HG02571 (cell line): ENCODE measurements at regions not wholly inside any gene's neighbourhood (a gene's known extent, or its start where the extent isn't known, plus 50 kb on each side); places are given as distances from the start of the nearest gene placed in this dataset.
"Not testable (repeated sequence)": the region's sequence is repeated elsewhere in the genome, so short reads cannot be mapped to it uniquely, and the experiment has no call there.

Experiments
- ATAC-seq: cut with Tn5 transposase; IDR thresholded peaks from one replicate; pipeline ENCODE4 v1.9.1; 2021; ENCODE audit warnings: mild to moderate bottlenecking, moderate library complexity; ENCODE audit not compliant: unreplicated experiment

DNA sequence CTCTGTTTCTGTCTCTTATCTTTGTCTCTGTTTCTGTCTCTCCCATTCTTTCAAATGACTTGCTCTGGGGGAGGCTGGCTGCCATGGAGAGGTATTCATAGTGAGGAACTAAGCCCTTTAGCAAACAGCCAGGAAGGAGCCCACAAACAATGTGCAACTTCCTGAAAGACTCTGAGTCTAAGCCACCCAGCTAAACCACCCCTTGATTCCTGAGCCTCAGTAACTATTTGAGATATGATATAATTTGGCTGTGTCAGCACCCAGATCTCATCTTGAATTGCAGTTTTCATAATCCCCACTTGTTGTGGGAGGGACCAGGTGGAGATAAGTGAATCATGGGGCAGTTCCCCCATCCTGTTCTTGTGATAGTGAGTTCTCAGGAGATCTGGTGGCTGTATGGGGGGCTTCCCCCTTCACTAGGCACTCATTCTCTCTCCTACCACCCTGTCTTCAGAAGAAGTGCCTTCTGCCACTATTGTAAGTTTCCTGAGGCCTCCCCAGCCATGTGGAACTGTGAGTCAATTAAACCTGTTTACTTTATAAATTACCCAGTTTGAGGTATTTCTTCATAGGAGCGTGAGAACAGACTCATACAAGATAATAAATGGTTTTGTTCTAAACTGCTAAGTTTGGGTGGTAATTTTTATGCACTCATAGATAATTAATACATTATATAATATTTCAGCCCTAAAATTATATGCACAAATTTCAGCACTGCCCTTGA lies 121.2 kb upstream of the FOXP2 start:
- no peak for ATAC-seq

DNA sequence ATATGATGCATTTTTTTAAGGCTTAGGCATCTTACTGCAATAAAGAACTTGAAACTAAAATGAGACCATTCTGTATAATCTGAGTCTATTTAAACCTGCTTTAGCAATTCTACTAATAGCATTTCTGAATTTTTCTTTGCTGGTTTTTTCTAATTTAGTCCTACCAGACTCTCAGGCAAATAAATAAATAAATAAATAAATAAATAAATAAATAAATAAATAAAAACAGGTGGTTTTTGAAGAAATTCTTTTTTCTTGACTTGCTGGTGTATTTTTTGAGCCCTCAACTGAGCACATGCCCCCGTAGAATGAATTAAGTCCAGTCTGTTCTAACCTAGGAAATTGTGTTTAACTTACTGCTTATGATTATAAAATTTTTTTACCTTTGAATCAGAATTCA lies 134.7 kb upstream of the FOXP2 start:
- no peak for ATAC-seq

DNA sequence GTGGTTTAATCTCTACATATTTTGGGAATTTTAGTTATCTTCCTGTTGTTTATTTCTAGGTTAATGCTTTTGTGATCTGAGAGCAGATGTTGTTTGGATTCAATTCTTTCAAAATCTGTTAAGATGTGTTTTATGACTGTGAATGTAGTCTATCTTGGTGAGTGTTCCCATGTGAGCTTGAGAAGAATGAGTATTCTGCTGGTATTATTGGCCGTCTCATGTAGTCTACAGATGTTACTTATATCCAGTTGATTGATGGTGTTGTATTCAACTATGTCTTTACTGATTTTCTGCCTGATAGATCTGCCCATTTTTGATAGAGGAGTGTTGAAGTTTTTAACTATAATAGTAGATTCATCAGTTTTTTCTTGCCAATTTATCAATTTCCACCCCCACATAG lies 141.4 kb upstream of the FOXP2 start:
- no peak for ATAC-seq

DNA sequence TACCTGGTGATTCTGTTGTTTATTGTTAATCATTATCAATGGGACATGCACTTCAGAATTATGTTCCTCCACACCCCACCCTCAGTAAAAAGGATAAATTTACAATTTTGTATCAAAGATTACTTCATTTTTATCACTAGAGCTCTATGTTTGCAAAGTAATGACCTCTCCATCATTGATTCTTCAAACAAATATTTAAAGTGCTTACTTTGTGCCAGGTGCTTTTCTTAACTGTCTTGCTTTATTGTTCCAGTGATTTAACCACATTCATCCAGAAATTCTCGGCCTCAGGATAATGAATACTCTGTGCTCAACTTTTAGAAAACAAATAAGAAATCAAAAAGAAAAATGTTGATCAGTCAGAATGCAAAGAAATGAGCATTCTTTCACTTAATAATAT lies 144.9 kb upstream of the FOXP2 start:
- ATAC-seq: no peak

DNA sequence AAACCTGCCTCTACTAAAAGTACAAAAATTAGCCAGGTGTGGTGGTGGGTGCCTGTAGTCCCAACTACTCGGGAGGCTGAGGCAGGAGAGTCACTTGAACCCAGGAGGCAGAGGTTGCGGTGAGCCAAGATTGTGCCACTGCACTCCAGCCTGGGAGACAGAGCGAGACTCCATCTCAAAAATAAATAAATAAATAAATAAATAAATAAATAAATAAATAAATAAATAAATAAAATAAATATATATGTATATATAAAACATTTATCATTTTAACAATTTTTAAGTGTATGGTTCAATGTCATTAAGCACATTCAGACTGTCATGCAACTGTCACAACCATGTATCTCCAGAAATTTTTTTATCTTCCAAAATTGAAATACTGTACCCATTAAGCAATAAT lies 147.1 kb upstream of the FOXP2 start:
- not testable (repeated sequence) for ATAC-seq

DNA sequence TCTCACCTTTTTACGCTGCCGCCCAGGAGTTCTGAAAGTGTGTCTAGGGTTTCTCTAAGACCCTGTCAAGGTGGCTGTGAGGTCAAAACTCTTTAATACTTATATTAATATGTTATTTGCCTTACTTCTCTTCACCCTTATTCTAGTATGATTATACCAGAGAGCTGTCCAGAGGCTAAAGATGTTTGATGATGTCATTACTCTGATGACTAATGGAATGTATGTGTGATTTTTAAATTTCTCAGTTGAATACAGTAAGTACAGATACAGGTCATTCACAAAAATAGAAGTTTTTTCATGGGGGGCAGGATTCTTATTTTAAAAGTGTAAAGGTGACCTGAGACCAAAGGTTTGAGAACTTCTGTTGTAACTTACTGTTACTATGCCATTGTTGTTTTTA lies 150.6 kb upstream of the FOXP2 start:
- no peak for ATAC-seq

DNA sequence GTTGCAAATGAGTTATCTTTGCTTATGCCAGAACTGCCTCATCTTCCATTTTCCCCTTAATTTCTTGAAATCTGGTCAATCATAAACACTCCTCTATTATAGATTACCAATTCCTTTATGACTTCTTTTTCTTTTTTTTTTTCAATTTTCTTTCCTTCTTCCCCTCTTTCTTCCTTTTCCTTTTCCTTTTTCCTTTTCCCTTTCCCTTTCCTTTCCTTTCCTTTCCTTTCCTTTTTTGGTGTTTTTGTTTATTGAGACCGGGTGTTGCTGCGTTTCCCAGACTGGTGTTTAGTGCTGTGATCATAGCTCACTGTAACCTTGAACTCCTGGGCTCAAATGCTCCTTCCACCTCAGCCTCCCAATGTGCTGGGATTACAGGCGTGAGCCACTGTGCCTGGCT lies 151.4 kb upstream of the FOXP2 start:
- no peak for ATAC-seq

DNA sequence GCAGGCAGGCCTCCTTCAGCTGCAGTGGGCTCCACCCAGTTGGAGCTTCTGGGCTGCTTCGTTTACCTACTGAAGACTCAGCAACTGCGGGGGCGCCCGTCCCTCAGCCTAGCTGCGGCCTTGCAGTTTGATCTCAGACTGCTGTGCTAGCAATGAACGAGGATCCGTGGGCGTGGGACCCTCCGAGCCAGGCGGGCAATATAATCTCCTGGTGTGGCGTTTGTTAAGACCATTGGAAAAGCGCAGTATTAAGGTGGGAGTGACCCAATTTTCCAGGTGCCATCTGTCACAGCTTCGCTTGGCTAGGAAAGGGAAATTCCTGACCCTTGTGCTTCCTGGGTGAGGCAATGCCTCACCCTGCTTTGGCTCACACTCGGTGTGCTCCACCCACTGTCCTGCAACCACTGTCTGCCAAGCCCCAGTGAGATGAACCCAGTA lies 159.2 kb upstream of the FOXP2 start:
- no peak for ATAC-seq

DNA sequence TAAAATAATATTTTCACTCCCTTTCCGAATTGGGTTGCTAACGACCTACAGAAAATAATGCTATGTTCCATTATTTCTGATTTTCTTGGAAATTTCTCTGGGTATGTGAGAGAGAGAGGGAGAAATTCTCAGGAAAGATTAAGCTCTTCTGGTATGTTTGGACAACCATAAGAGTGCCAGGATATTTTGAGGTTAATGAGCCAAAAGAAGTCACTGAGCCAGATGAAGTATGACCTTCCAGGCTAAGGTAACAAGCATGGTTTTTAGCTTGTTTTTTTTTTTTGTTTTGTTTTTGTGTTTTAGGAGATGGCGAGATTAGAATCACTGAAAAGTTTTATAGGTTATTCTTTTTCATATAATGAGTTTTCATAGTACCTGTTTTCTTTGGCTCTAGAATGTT lies 171.0 kb upstream of the FOXP2 start:
- ATAC-seq: no peak

DNA sequence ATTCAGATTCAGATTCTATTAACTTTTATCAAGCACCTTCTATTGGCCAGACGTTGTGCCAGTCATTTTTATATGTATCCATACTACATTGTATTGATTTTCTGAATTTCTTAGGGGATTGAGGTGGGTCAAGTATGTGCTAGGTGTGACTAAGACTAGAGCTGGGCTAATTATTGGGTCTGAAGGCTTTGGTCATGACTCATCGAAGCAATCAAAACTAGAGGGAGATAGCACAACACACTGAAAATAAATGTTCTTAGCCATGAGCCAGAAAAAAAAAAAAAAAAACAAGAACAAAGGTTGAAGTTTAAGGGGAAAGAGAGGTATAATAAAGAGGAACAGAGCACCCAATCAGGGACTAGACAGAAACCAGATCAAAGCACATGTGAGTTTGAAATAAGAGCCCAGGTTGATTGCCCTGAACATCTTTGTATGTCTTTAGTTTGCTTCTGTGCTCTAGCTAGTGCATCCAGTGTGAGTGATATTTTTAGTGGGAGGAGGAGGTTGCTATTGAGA lies 171.6 kb upstream of the FOXP2 start:
- no peak for ATAC-seq

DNA sequence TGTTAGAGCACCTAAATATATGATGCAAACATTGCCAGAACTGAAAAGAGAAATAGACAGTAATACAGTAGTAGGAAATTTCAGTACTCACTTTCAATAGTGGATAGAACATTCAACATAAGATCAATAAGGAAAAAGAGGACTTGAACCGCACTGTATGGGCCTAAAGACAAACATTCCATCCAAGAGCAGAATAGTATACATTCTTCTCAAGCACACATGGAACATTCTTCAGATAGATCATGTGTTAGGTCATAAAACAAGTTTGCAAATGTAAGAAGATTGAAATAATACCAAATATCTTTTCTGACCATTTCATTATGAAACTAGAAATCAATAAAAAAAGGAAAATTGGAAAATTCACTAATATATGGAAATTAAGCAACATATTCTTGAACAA lies 185.4 kb upstream of the FOXP2 start:
- no peak for ATAC-seq

DNA sequence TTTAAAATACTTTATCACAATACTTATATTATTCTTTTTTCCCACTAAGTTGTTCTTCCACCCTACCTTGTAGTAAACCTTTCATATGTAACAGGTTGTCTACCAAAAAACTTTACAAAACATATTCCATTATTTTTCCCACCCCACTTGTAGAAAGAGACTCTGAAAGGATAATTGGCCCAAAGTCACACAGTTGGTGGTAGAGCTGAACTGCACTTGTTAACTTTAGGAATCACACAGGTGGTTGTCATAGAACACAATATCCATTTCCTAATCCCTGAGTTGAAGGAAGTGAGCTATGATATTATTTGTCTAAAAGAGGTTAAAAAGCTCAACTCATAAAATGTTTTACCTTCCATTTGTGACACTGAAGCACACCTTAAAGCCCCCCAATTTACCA lies 188.8 kb upstream of the FOXP2 start:
- no peak for ATAC-seq

DNA sequence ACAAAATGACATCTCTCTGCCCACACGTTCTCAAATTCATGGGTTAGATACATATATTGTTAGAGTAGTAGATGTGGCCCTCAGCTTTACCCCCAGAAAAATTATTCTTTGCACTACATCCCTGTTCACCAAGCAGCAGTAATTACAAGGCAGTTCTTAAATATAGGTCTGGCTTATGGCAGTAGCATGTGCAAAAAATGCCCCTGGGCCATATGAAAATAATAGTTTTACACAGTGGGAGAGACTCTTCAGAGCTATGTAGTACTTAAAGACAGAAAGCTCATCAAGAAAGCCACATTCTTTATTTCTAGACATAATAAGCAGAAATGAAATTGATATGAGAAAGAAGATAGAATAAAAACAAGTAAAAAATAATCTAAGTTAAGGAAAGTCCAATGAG lies 196.3 kb upstream of the FOXP2 start:
- no peak for ATAC-seq

DNA sequence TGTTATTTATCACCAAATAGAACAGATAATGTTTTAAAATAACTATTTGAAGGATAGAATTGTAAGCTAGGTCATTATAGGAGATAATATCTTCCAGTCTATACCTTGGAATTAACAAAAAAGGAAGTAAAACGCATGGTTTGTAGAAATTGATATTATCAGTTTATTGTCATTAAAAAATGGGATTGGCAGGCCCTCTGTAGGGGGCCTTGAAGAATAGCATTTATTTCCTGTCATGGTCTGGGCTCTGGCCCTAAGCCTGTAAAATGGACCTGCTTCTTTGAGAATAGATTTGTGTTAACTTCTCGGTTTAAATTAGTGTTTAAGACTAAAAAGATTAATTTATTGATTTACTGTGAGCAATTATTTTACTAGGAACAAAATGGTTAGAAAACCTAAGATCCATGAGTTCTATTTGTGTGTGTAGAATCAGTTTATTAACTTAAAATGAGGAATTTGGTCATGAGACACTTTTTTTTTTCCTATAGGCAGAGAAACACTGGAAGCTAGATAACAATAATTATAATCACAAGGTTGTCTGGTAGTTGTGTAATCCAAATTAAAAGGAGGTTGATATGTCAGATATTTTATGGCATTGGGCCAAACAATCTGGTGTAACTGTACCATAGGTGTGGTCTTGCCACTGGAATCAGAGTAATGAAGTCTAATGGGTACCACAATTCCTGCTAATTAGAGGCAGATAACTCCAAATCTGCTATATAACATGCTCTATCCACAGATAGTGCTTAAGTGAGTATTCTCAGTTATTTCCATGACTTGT lies 197.4 kb upstream of the FOXP2 start:
- ATAC-seq: no peak

DNA sequence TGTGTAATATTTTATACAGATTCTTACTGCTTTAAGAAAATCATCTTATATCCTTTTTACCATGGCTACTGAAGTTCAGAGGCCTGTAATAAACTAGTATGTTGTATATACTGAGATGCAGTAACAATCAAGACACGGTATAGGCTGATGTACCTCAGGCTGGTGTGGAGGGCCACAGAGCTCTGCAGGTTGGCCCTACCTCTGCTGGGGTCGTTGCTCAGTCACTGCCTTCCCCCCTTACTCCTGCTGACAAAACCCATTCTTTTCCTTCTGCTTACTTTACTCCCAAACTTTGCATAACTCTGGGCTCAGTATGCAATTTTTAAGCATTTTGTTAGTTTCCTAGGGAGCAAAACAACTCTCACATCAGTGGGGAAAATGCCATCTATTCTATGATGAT lies 200.1 kb upstream of the FOXP2 start:
- ATAC-seq: no peak

DNA sequence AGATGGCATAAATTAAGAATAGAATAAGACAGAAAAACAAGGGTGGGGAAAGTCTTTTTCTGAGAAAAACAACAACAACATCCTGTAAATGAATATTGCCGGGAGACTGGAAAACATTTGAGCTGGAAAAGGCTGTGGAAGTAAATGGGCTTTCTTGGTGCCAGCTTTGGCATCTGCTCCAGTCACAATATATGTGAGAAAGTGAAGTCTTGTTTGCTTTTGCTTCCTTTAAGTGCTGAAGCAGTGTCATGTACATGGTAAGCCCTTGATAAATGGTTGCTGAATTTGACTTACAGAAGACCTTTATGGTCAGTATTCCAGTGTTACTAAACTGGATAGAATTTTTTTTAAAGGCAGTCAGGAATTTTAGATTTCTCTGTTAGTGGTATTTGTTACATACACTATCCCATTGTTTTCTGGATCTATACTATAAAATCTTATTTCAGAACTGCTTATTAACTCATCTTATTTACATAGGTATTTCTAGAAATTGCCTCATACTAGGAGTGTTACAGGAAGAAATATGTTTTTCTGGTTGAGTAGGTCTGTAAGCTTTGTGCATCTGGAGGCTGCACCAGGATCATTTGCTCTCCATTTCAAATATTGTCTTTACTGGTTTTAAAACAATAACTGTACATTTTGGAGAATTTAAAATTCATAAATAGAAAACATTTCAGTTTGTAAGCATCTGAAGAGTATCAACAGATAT lies 201.7 kb upstream of the FOXP2 start:
- ATAC-seq: no peak

DNA sequence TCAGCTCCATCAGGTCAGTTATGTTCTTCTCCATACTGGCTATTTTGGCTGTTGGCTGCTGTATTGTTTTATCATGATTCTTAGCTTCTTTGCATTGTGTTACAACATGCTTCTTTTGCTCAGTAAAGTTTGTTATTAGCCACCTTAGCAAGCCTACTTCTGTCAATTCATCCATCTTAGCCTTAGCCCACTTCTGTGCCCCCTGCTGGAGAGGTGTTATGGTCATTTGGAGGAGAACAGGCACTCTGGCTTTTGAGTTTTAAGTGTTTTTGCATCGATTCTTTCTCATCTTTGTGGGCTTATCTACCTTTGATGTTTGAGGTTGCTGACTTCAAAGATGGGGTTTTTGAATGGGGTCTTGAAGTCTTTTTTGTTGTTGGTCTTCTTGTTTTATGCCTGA lies 204.6 kb upstream of the FOXP2 start:
- ATAC-seq: no peak

DNA sequence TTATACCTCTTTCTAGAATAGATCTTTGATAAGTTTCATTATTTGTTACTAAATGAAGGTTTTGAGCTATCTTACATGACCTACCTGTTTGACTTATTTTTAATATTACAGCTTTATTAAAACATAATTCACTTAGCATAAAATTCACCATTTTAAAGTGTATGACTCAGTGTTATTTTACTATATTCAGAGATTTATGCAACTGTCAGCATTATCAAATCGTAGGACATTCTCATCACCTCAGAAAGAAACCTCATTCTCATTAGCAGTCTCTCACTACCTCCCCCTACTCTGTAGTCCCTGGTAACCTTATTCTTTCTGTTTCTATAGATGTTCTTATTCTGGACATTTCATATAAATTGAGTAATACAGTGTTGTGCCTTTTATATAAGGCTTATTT lies 207.9 kb upstream of the FOXP2 start:
- no peak for ATAC-seq

DNA sequence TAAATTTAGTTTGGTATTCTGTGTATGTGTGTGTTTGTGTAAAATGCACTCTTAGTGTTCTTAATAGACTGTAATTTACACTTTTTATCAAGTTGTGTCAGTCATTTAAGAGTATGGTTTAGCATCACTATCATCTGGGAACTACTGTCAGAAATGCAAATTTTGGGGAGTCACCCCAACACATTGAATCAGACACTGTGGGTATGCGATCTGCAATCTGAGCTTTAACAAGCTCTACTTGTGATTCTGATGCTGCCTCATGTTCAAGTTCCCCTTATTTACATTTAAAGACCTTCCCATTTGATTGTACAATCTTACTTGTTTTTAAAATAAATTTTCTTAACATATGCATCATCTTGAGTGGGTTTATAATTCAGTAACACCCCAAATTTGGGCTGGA lies 218.1 kb upstream of the FOXP2 start:
- ATAC-seq: no peak

DNA sequence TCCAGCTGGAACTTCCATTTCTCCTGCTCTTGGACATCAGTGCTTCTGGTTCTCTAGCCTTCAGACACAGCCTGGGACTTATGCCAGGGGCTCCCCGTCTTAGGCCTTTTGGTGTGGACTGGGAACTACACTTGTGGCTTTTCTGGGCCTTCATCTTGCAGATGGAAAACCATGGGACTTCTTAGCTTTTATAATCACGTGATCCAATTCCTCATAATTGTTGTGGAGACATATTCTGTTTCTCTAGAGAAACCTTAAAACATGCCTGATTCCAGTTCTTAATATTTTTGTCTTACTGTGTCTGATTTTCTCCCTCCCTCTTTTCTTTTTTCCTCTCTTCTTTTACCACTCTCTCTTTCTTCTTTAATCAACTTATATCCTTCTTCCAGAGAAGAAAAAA lies 224.2 kb upstream of the FOXP2 start:
- ATAC-seq: no peak

DNA sequence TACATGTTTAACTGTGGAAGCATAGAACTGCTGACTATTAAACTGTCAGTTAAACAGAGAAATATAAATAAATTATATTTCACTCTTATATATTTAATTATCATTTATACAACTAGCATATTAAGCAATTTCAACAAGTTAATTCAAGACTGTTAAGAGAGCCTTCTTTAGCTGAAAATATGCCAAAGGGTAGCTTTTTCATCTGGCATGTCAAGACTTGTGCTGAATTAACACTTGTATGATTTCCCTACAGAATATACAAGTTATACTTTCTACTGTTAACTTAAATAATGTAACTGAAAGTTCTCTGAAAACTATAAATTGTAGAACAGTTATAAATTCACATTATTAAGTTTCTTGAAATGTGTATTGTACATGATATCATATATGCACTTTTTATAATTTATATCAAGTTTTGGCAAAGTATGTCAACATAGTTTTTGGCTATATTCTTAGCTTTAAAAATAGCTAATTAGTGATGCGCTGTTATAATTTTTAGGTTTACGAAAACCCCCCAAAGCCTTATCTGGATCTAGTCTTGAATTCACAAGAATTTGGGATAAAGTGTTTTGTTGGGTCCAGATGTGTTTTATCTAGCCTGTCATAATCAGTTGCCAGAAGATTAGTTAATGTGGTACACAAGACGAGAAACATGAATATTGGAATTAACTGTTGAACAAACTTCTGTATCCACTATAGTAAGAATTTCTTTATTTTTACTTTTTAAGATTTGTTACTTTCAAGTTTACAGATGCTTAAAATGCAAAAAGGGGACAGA lies 231.1 kb upstream of the FOXP2 start:
- ATAC-seq: no peak
